ENCODE measurements at regions not wholly inside any gene's neighbourhood (a gene's known extent, or its start where the extent isn't known, plus 50 kb on each side); places are given as distances from the start of the nearest gene placed in this dataset.

DNA sequence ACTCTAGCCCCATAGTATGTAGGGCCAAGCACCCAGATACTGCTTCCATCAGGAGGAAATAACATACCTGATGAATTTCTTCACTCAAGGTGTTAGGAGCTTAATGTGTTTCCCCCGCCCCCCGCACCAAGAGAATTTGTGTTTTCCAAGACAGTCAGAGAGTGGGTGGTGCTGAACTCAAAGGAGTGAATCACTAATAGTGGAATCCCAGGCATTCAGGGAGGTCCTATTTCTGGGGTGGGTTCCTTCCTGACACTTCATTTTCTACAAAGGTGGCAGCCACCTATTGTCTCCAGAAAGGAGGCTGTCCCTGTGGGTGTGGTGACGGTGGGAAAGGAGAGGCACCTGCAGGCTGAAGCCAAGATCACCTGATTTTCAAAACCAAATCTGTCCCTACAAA lies 50.8 kb upstream of the ELF5 start:
- Mint-ChIP-seq H3K27ac (no peak overlapping the region), H3K36me3 (no peaks in the 10 kb centered on the region), H3K27me3 (ENCODE audit: low read depth in 2 of 2) (peaks cover 20 to 34% of the 10 kb centered on the region in 2 donors), H3K4me3 (no peak overlapping the region), H3K9me3 (no peaks in the 10 kb centered on the region), H3K4me1 (no peaks in the 10 kb centered on the region)
- H3K27me3 ChIP-seq (ENCODE audit: control insufficient read depth, insufficient read depth, low read length): peaks cover 4% of the 10 kb centered on the region
- no peak overlapping the region for H3K27ac ChIP-seq (ENCODE audit: low read length)
- ATAC-seq (no peak), DNase-seq (no peak)
- intact Hi-C loops (cut with micrococcal nuclease): no loop called here
- H3K36me3 ChIP-seq (ENCODE audit: control insufficient read depth, insufficient read depth, low read length): no peaks in the 10 kb centered on the region
- TF ChIP-seq, protein P1, sequence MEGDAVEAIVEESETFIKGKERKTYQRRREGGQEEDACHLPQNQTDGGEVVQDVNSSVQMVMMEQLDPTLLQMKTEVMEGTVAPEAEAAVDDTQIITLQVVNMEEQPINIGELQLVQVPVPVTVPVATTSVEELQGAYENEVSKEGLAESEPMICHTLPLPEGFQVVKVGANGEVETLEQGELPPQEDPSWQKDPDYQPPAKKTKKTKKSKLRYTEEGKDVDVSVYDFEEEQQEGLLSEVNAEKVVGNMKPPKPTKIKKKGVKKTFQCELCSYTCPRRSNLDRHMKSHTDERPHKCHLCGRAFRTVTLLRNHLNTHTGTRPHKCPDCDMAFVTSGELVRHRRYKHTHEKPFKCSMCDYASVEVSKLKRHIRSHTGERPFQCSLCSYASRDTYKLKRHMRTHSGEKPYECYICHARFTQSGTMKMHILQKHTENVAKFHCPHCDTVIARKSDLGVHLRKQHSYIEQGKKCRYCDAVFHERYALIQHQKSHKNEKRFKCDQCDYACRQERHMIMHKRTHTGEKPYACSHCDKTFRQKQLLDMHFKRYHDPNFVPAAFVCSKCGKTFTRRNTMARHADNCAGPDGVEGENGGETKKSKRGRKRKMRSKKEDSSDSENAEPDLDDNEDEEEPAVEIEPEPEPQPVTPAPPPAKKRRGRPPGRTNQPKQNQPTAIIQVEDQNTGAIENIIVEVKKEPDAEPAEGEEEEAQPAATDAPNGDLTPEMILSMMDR (IDR thresholded peaks at IDR 0.05): no peak
- WGBS (ENCODE audit: insufficient coverage): 82% methylated on average over 3 of the region's 3 CpGs
- no peaks in the 10 kb centered on the region for H3K9me3 ChIP-seq (ENCODE audit: control insufficient read depth, insufficient read depth, low read length)
- H3K4me3 ChIP-seq (ENCODE audit: low read length): no peak overlapping the region
- no peaks in the 10 kb centered on the region for H3K4me1 ChIP-seq (ENCODE audit: control insufficient read depth, insufficient read depth, low read length)

DNA sequence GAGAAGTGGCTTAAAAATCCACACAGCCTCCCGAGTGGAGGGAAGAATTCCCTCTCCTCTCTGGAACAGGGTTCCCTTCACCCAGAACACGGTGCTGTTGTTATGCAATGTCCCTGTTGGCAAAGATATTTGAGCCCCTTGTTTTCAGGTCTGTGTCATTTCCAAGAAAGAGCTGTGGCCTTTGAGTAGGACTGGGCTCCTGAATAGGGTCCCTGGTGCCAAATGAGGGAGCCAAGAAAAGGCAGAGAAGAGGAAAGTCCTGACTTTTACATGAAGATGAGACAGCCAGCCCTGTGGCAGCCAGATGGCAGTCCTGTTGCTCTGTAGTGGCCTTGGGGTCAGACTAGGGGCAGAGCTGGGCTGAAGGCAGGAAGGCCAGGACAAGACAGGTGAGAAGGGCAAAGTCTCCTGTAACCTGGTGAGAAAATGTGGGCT lies 51.2 kb upstream of the ELF5 start:
- DNase-seq (no peak), ATAC-seq (no peak)
- 68% methylated on average over 2 of the region's 2 CpGs for WGBS (ENCODE audit: insufficient coverage)
- H3K27me3 ChIP-seq (ENCODE audit: control insufficient read depth, insufficient read depth, low read length): peaks cover 4% of the 10 kb centered on the region
- Mint-ChIP-seq H3K9me3 (no peaks in the 10 kb centered on the region), H3K36me3 (no peaks in the 10 kb centered on the region), H3K4me3 (no peak overlapping the region), H3K27ac (no peak overlapping the region), H3K4me1 (no peaks in the 10 kb centered on the region), H3K27me3 (ENCODE audit: low read depth in 2 of 2) (peaks cover 19 to 30% of the 10 kb centered on the region in 2 donors)
- no peaks in the 10 kb centered on the region for H3K9me3 ChIP-seq (ENCODE audit: control insufficient read depth, insufficient read depth, low read length)
- no peak overlapping the region for H3K27ac ChIP-seq (ENCODE audit: low read length)
- TF ChIP-seq, protein P1 (IDR thresholded peaks at IDR 0.05): no peak
- H3K4me1 ChIP-seq (ENCODE audit: control insufficient read depth, insufficient read depth, low read length): no peaks in the 10 kb centered on the region
- intact Hi-C loops (cut with micrococcal nuclease): no loop called here
- H3K36me3 ChIP-seq (ENCODE audit: control insufficient read depth, insufficient read depth, low read length): no peaks in the 10 kb centered on the region
- no peak overlapping the region for H3K4me3 ChIP-seq (ENCODE audit: low read length)

DNA sequence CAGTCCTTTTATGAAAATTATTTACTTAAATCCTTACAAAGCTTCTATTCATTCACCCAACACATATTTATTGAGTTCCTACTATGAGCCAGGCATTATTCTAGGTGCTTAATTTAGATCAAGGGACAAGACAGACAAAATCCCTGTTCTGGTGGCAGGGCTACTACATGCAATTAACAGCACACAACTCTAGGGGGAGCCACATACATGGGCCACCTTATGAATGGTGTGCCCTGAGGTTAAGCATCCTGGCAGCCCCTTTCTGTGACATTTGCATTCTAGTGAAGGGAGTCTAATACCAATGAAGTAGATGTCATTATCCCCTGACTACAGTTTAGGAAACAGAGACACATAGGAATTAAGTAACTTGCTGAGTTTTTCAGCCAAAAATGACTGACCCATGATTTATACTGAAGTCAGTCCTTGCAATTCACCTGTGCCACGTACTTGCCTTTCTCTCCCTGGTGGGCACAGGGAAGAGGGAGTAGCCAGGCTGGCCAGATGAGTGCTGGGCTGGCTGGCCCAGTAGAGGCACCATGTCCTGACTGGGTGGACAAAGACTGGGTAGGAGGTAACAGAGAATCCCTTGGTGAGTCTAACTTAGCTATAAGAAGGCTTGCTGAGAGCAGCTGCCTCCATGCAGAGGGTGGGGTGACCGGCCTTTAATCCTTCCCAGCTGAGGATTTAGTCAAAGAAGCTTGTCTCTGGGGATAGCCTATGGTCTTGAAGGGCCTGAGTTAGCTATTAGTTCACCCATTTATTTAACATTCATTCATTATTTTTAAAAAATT lies 52.0 kb upstream of the ELF5 start:
- DNase-seq: peak in 1 of 2 donors; percentile 9
- intact Hi-C loops (cut with micrococcal nuclease): no loop called here
- Histone ChIP-seq H3K27ac (ENCODE audit: low read length) (no peak overlapping the region), H3K4me1 (ENCODE audit: control insufficient read depth, insufficient read depth, low read length) (no peaks in the 10 kb centered on the region), H3K4me3 (ENCODE audit: low read length) (no peak overlapping the region), H3K27me3 (ENCODE audit: control insufficient read depth, insufficient read depth, low read length) (peaks cover 2% of the 10 kb centered on the region), H3K9me3 (ENCODE audit: control insufficient read depth, insufficient read depth, low read length) (no peaks in the 10 kb centered on the region), H3K36me3 (ENCODE audit: control insufficient read depth, insufficient read depth, low read length) (no peaks in the 10 kb centered on the region)
- H3K4me1 Mint-ChIP-seq: no peaks in the 10 kb centered on the region
- H3K4me3 Mint-ChIP-seq: no peak overlapping the region
- no peaks in the 10 kb centered on the region for H3K9me3 Mint-ChIP-seq
- TF ChIP-seq, protein P1 (IDR thresholded peaks at IDR 0.05): no peak
- no peak overlapping the region for H3K27ac Mint-ChIP-seq
- WGBS (ENCODE audit: insufficient coverage): 91% methylated on average over 2 of the region's 2 CpGs
- ATAC-seq: no peak
- H3K36me3 Mint-ChIP-seq: no peaks in the 10 kb centered on the region
- peaks cover 22 to 34% of the 10 kb centered on the region in 2 donors for H3K27me3 Mint-ChIP-seq (ENCODE audit: low read depth in 2 of 2)

DNA sequence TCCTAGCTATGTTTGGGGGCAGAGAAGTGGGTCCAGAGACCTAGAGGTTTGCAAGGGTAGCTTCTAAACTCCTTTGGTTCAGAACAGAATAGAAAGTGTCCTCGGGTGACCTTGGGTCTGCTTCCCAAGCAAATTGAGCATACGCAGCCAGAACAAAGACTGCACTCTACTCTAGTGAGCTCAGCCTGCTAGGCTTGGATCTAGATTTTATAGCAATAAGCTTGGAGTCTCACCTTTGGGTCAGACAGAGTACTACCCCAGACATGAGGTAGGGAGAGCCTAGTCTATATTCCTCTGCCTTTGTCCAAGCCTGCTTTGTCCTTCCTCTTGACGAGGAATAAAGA lies 52.6 kb upstream of the ELF5 start:
- no peak overlapping the region for H3K4me3 ChIP-seq (ENCODE audit: low read length)
- no peaks in the 10 kb centered on the region for H3K36me3 ChIP-seq (ENCODE audit: control insufficient read depth, insufficient read depth, low read length)
- TF ChIP-seq, protein P1 (IDR thresholded peaks at IDR 0.05): no peak
- H3K36me3 Mint-ChIP-seq: no peaks in the 10 kb centered on the region
- WGBS (ENCODE audit: insufficient coverage): 96% methylated on average over 3 of the region's 3 CpGs
- no peaks in the 10 kb centered on the region for H3K9me3 Mint-ChIP-seq
- H3K4me3 Mint-ChIP-seq: no peak overlapping the region
- no peaks in the 10 kb centered on the region for H3K27me3 ChIP-seq (ENCODE audit: control insufficient read depth, insufficient read depth, low read length)
- intact Hi-C loops (cut with micrococcal nuclease): no loop called here
- no peaks in the 10 kb centered on the region for H3K9me3 ChIP-seq (ENCODE audit: control insufficient read depth, insufficient read depth, low read length)
- H3K4me1 Mint-ChIP-seq: no peaks in the 10 kb centered on the region
- DNase-seq: no peak
- ATAC-seq: no peak
- no peaks in the 10 kb centered on the region for H3K4me1 ChIP-seq (ENCODE audit: control insufficient read depth, insufficient read depth, low read length)
- H3K27me3 Mint-ChIP-seq (ENCODE audit: low read depth in 2 of 2): peaks cover 21 to 39% of the 10 kb centered on the region in 2 donors
- no peak overlapping the region for H3K27ac ChIP-seq (ENCODE audit: low read length)
- H3K27ac Mint-ChIP-seq: no peak overlapping the region

Data from natural killer cell (primary cell).